Smooth muscle cell (in vitro differentiated cells): ENCODE measurements at regions not wholly inside any gene's neighbourhood (a gene's known extent, or its start where the extent isn't known, plus 50 kb on each side); places are given as distances from the start of the nearest gene placed in this dataset.
"Not testable (repeated sequence)": the region's sequence is repeated elsewhere in the genome, so short reads cannot be mapped to it uniquely, and the experiment has no call there.

ENCODE experiments used
- DNase-seq: peaks from one replicate; lab custom pipeline; 2025; ENCODE audit not compliant: unreplicated experiment; lab: John Stamatoyannopoulos, UW
- H2AFZ ChIP-seq: fragments of 200-600 bp; sonication (generic); 2 replicates; pipeline ENCODE4 v1.6.0; 2016; ENCODE audit warnings: antibody characterized with exemption, low read depth, mild to moderate bottlenecking
- H3F3A ChIP-seq: fragments of 200-600 bp; sonication (generic); 2 replicates; pipeline ENCODE4 v1.6.0; 2017; ENCODE audit warnings: antibody characterized with exemption, low read depth
- H3K27ac ChIP-seq: fragments of 200-600 bp; sonication (generic); 2 replicates; pipeline ENCODE4 v1.5.1; 2016; ENCODE audit warnings: low read depth, mild to moderate bottlenecking
- H3K27me3 ChIP-seq: fragments of 200-600 bp; sonication (generic); 2 replicates; pipeline ENCODE4 v1.6.1; 2016; ENCODE audit warnings: low read depth, mild to moderate bottlenecking
- H3K36me3 ChIP-seq: fragments of 200-600 bp; sonication (generic); 2 replicates; pipeline ENCODE4 v1.5.1; 2016; ENCODE audit warnings: low read depth
- H3K4me1 ChIP-seq: fragments of 200-600 bp; sonication (generic); 2 replicates; pipeline ENCODE4 v1.5.1; 2016; ENCODE audit warnings: low read depth
- H3K4me2 ChIP-seq: fragments of 200-600 bp; sonication (generic); 2 replicates; pipeline ENCODE4 v1.6.0; 2016; ENCODE audit warnings: mild to moderate bottlenecking
- H3K4me3 ChIP-seq: fragments of 200-600 bp; sonication (generic); 2 replicates; pipeline ENCODE4 v1.5.1; 2016; ENCODE audit warnings: mild to moderate bottlenecking
- H3K79me2 ChIP-seq: fragments of 200-600 bp; sonication (generic); 2 replicates; pipeline ENCODE4 v1.6.0; 2016; ENCODE audit warnings: low read depth, mild to moderate bottlenecking
- H3K9ac ChIP-seq: fragments of 200-600 bp; sonication (generic); 2 replicates; pipeline ENCODE4 v1.6.0; 2016; ENCODE audit warnings: low read depth
- H3K9me3 ChIP-seq: fragments of 200-600 bp; sonication (generic); replicated peaks from 2 replicates; pipeline ENCODE4 v1.5.1; 2016; ENCODE audit warnings: low read depth
- H4K20me1 ChIP-seq: fragments of 200-600 bp; sonication (generic); 2 replicates; pipeline ENCODE4 v1.6.0; 2016; ENCODE audit warnings: low read depth
- CTCF ChIP-seq: fragments of 200-600 bp; sonication (generic); IDR thresholded peaks from 2 replicates; pipeline ENCODE4 v1.5.1; 2017; ENCODE audit warnings: borderline replicate concordance, mild to moderate bottlenecking, antibody characterized with exemption; ENCODE audit not compliant: insufficient read depth, poor library complexity, severe bottlenecking
- WGBS: methylation state at CpG from one replicate; pipeline ENCODE4 v1.1.7; 2016; ENCODE audit warnings: low lambda C conversion rate; 5-methylcytosine and 5-hydroxymethylcytosine counted together

- H3K36me3 ChIP-seq: no peaks in the 10 kb centered on the region
- H3K79me2 ChIP-seq: no peaks in the 10 kb centered on the region
- peaks cover 12% of the 10 kb centered on the region for H3K4me1 ChIP-seq
- no peaks in the 10 kb centered on the region for H3F3A ChIP-seq
- peak overlapping the region; percentile 13 for H2AFZ ChIP-seq
- H4K20me1 ChIP-seq: no peaks in the 10 kb centered on the region
- H3K27me3 ChIP-seq: no peaks in the 10 kb centered on the region
- DNase-seq: no peak
- 70% methylated on average over 2 of the region's 2 CpGs for WGBS
- no peaks in the 10 kb centered on the region for H3K9me3 ChIP-seq
- H3K27ac ChIP-seq: peak overlapping the region; percentile 76
- no peak overlapping the region for H3K4me3 ChIP-seq
- H3K9ac ChIP-seq: no peak overlapping the region
- no peak for TF ChIP-seq CTCF
- H3K4me2 ChIP-seq: peak overlapping the region; percentile 30
Observed at GRCh38 chr3:107221856-107222255, 155.4 kb upstream of the CCDC54 start.

DNA sequence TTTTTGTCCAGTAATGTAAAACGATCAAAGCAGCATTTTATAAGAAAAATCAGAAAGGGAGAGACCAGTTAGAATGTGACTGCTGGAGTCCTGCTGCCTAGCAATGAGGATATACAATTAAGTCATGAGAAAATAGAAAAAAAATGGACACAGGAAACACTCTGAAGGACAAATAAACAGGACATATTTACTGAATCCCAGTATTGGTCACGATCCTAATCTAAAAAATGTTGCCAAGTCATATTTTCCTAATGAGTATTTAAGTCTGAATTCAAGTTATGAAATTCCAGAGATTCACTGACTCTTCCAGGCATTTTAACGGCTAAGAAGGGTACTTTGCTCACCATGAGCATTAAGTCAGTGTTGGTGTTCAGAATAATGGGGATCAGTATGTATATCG is 154.3 kb upstream of the CCDC54 start:
- no peak for DNase-seq
- Histone ChIP-seq H3K4me3 (no peak overlapping the region), H3F3A (no peaks in the 10 kb centered on the region), H4K20me1 (no peaks in the 10 kb centered on the region), H2AFZ (peak overlapping the region; percentile 28), H3K9ac (peak overlapping the region; percentile 57), H3K79me2 (no peaks in the 10 kb centered on the region), H3K4me1 (peaks cover 9% of the 10 kb centered on the region), H3K27me3 (no peaks in the 10 kb centered on the region), H3K4me2 (peak overlapping the region; percentile 30), H3K9me3 (no peaks in the 10 kb centered on the region), H3K36me3 (no peaks in the 10 kb centered on the region), H3K27ac (peak overlapping the region; percentile 76)
- TF ChIP-seq CTCF: no peak
- 56% methylated on average over 4 of the region's 4 CpGs for WGBS

- no peak for TF ChIP-seq CTCF
- DNase-seq: no peak
- Histone ChIP-seq H3K4me2 (no peak overlapping the region), H3K27ac (no peak overlapping the region), H2AFZ (no peak overlapping the region), H3F3A (no peaks in the 10 kb centered on the region), H4K20me1 (no peaks in the 10 kb centered on the region), H3K27me3 (no peaks in the 10 kb centered on the region), H3K4me1 (no peaks in the 10 kb centered on the region), H3K4me3 (no peak overlapping the region), H3K9ac (no peak overlapping the region), H3K79me2 (no peaks in the 10 kb centered on the region), H3K36me3 (no peaks in the 10 kb centered on the region), H3K9me3 (no peaks in the 10 kb centered on the region)
- 69% methylated on average over 2 of the region's 2 CpGs for WGBS
Observed at GRCh38 chr3:107224026-107224596, 153.1 kb upstream of the CCDC54 start.

DNA sequence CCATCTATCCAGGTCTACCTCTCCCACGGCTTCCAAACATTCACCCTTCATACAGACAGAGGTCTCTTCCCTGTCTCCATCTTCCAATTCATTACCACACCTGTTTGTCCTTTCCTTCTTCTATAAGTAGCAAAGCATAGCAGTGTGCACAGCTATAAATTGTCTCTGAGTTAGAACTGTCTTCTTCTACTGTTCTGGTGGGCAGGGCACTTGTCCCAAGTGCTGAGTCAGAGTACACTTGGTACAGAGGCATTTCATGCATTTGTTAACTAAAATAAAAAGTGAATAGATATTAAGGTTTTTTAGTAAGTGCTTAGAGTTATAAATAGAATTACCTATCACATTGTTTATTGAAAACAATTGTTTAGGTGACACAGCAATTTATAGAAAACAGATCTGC is 150.1 kb upstream of the CCDC54 start:
- no peaks in the 10 kb centered on the region for H4K20me1 ChIP-seq
- H3K9me3 ChIP-seq: no peaks in the 10 kb centered on the region
- no peaks in the 10 kb centered on the region for H3K27me3 ChIP-seq
- no peak for TF ChIP-seq CTCF
- no peak overlapping the region for H3K27ac ChIP-seq
- no peak overlapping the region for H3K4me2 ChIP-seq
- H3K4me1 ChIP-seq: no peaks in the 10 kb centered on the region
- H3K79me2 ChIP-seq: no peaks in the 10 kb centered on the region
- no peak for DNase-seq
- no peak overlapping the region for H3K9ac ChIP-seq
- H3K36me3 ChIP-seq: no peaks in the 10 kb centered on the region
- H3K4me3 ChIP-seq: no peak overlapping the region
- H2AFZ ChIP-seq: no peak overlapping the region
- whole genome bisulfite sequencing: 96% methylated on average over 1 of the region's 1 CpG
- no peaks in the 10 kb centered on the region for H3F3A ChIP-seq

DNA sequence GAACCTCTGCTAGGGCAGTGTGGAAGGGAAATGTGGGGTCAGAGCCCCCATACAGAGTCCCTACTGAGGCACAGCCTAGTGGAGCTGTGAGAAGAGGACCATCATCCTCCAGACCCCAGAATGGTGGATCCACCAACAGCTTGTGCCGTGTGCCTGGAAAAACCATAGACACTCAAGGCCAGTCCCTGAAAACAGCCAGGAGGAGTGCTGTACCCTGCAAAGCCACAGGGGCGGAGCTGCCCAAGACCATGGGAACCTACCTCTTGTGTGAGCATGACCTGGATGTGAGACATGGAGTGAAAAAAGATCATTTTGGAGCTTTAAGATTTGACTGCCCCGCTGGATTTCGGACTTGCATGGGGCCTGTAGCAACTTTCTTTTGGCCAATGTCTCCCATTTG is 143.4 kb upstream of the CCDC54 start:
- H3F3A ChIP-seq: not testable (repeated sequence)

More for the DNA sequence above, 143.4 kb upstream of the CCDC54 start:
- not testable (repeated sequence) for H4K20me1 ChIP-seq, H3K9me3 ChIP-seq, H3K36me3 ChIP-seq, H3K79me2 ChIP-seq, H2AFZ ChIP-seq, H3K4me2 ChIP-seq, H3K4me3 ChIP-seq, H3K4me1 ChIP-seq, H3K27ac ChIP-seq, H3K9ac ChIP-seq, DNase-seq, H3K27me3 ChIP-seq
- 95% methylated on average over 4 of the region's 4 CpGs for WGBS
